Lower leg skin (tissue), 4 donors: ENCODE measurements at regions not wholly inside any gene's neighbourhood (a gene's known extent, or its start where the extent isn't known, plus 50 kb on each side); places are given as distances from the start of the nearest gene placed in this dataset.

Experiments used
- DNase-seq, 2 donors: peaks; one replicate each; pipeline ENCODE4 v3.0.0-alpha.2; 2019; ENCODE audit warnings: low spot score in 2 of 2
- H3K4me3 ChIP-seq: fragments of 200-600 bp; sonication (generic); 2 replicates; pipeline ENCODE4 v1.5.1; 2017; ENCODE audit warnings: mild to moderate bottlenecking, low read depth; ENCODE audit not compliant: poor library complexity, severe bottlenecking
- POLR2A ChIP-seq, 2 donors: fragments of 450-650 bp; IDR thresholded peaks; one replicate each; pipeline ENCODE4 v1.6.1; 2016 to 2017; ENCODE audit warnings: antibody characterized with exemption in 2 of 2, mild to moderate bottlenecking in 1 of 2, moderate library complexity in 1 of 2
- WGBS, 2 donors: methylation state at CpG; one replicate each; pipeline ENCODE4 v1.1.5; 2018; 5-methylcytosine and 5-hydroxymethylcytosine counted together
- intact Hi-C: fragments of 100-400 bp; cut with DNase I; formaldehyde crosslinking; loops from one replicate; pipeline ENCODE4 v1.15.0; 2023; ENCODE audit warnings: low total_unique reads
- TF ChIP-seq, protein P1 (sequence below), 3 donors: fragments of 450-650 bp; IDR thresholded peaks; one replicate each; pipeline ENCODE4 v1.5.1; 2016; ENCODE audit warnings: antibody characterized with exemption in 3 of 3, mild to moderate bottlenecking in 3 of 3, moderate library complexity in 2 of 3

GRCh38 chr5:169445191-169445590 is 138.4 kb upstream of the SPDL1 start:
- TF ChIP-seq POLR2A (IDR thresholded peaks at IDR 0.05) = no peak
- TF ChIP-seq, protein P1, sequence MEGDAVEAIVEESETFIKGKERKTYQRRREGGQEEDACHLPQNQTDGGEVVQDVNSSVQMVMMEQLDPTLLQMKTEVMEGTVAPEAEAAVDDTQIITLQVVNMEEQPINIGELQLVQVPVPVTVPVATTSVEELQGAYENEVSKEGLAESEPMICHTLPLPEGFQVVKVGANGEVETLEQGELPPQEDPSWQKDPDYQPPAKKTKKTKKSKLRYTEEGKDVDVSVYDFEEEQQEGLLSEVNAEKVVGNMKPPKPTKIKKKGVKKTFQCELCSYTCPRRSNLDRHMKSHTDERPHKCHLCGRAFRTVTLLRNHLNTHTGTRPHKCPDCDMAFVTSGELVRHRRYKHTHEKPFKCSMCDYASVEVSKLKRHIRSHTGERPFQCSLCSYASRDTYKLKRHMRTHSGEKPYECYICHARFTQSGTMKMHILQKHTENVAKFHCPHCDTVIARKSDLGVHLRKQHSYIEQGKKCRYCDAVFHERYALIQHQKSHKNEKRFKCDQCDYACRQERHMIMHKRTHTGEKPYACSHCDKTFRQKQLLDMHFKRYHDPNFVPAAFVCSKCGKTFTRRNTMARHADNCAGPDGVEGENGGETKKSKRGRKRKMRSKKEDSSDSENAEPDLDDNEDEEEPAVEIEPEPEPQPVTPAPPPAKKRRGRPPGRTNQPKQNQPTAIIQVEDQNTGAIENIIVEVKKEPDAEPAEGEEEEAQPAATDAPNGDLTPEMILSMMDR (IDR thresholded peaks at IDR 0.05) = no peak
- no peak overlapping the region for H3K4me3 ChIP-seq
- 50 to 92% methylated on average over 2 of the region's 2 CpGs for WGBS, 2 donors
- no peak for DNase-seq
- intact Hi-C loops = no loop called here

DNA sequence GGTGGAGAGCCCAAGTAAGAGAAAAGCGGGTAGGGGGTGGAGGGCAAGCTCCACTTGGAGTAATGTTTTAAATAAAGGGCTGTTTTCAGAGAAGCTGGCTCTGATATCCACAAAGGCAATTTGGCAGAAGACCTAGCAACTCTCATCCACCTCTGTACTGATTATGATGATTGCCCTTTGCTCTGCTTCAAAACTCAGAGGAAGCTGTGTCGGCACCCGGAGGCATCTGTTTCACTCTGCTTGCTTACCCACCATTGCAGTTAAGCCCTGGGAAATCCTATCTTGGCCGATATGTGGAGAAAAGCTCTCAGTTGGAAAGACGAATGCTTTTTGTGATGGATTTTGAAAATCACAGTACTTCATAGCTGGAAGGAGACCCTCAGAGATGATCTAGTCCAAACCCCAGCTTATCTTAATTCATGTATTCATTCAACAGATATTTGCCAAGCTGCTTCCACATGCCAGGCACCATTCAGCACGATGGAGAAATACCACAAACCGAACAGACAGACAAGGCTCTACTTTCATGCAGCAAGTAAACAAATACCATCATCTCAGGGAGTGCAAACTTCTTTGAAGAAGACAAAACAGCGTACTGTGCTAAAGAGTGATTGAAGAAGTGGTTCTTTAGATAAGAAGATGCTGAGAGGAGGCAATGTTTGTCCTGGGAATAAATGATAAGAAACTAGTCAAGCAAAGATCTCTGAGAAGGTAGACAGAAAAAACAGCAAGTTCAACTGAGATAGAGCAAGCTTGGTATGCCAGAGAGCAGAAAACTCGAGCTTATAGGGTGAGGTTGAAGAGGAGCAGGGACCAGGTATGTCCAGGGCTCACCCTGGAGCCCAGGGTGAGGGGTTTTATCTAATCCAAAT is 140.4 kb upstream of the SPDL1 start:
- TF ChIP-seq, protein P1 (IDR thresholded peaks at IDR 0.05) = no peak
- no peak for TF ChIP-seq POLR2A (IDR thresholded peaks at IDR 0.05)
- H3K4me3 ChIP-seq = no peak overlapping the region
- intact Hi-C loops = no loop called here
- DNase-seq = no peak
- WGBS, 2 donors = 59 to 61% methylated on average over 9 of the region's 9 CpGs

DNA sequence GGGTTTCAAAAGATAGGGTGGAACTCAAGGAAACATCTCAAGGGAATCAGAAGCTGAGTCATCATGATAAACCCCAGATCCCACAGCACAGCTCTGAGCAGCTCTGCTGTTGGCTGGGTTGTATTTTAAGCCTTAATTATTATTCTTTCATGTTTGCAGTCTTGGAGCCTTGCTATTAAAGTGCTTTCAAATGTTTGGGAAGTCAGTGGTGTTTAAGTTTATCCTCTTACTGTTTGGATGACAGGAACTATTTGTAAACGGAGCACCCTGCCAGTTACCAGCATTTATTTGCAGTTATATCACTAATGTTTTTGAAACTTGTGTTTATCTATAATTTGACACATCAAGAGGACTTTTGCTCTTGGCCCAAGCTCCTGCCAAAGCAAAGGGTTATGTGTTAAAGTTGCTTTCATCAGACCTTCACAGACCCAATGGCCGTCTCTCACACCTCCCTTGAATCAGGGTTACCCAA is 141.1 kb upstream of the SPDL1 start:
- intact Hi-C loops = no loop called here
- no peak for DNase-seq
- no peak for TF ChIP-seq POLR2A (IDR thresholded peaks at IDR 0.05)
- TF ChIP-seq, protein P1 (IDR thresholded peaks at IDR 0.05) = no peak
- H3K4me3 ChIP-seq = no peak overlapping the region
- 29 to 53% methylated on average over 2 of the region's 2 CpGs for WGBS, 2 donors

- TF ChIP-seq, protein P1 (IDR thresholded peaks at IDR 0.05) = no peak
- no peak for TF ChIP-seq POLR2A (IDR thresholded peaks at IDR 0.05)
- intact Hi-C loops = no loop called here
- no peak overlapping the region for H3K4me3 ChIP-seq
- no peak for DNase-seq
- WGBS, 2 donors = 64 to 66% methylated on average over 3 of the region's 3 CpGs
Measured at GRCh38 chr5:169440107-169440705, 139.3 kb upstream of the SLIT3 start.

DNA sequence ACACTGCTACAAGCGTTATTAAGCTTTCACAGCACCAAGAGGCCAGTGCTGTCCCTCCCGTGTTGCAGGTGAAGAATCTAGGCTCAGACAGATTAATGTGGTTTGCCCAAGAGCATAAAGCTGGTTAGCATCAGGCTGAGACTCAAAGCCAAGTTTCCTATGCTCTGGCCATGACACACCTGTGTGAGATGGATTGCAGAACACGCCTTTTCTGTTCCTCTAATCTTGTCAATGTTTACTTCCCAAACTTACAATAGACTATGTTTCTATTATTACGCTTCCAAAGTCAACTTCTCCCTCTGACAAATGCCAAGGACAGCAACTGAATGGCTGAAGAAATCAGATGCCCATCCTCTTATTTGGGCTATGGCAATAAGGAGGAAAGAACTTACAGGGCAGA is 138.4 kb upstream of the SLIT3 start:
- no peak overlapping the region for H3K4me3 ChIP-seq
- no peak for DNase-seq
- 83 to 84% methylated on average over 4 of the region's 4 CpGs for WGBS, 2 donors
- TF ChIP-seq POLR2A (IDR thresholded peaks at IDR 0.05) = no peak
- TF ChIP-seq, protein P1 (IDR thresholded peaks at IDR 0.05) = no peak
- intact Hi-C loops = no loop called here
